Parathyroid adenoma (tissue), 2 donors: ENCODE measurements at regions not wholly inside any gene's neighbourhood (a gene's known extent, or its start where the extent isn't known, plus 50 kb on each side); places are given as distances from the start of the nearest gene placed in this dataset.

Experiments
- H2AFZ ChIP-seq: fragments of 300-600 bp; sonication (generic); one replicate; pipeline ENCODE4 v1.7.0; 2017; ENCODE audit warnings: antibody characterized with exemption, mild to moderate bottlenecking
- H3K27ac ChIP-seq: fragments of 300-600 bp; sonication (generic); one replicate; pipeline ENCODE4 v1.7.0; 2017
- H3K27me3 ChIP-seq: fragments of 300-600 bp; sonication (generic); one replicate; pipeline ENCODE4 v1.7.0; 2017; ENCODE audit warnings: low read length; ENCODE audit not compliant: control insufficient read depth, insufficient read depth
- H3K36me3 ChIP-seq: fragments of 300-600 bp; sonication (generic); one replicate; pipeline ENCODE4 v1.7.0; 2017; ENCODE audit warnings: low read length; ENCODE audit not compliant: control insufficient read depth, insufficient read depth
- H3K4me1 ChIP-seq: fragments of 300-600 bp; sonication (generic); one replicate; pipeline ENCODE4 v1.7.0; 2017; ENCODE audit warnings: control low read depth
- H3K4me2 ChIP-seq: fragments of 300-600 bp; sonication (generic); one replicate; pipeline ENCODE4 v1.7.0; 2017; ENCODE audit warnings: low read length
- H3K4me3 ChIP-seq: fragments of 300-600 bp; sonication (generic); one replicate; pipeline ENCODE4 v1.7.0; 2017; ENCODE audit warnings: low read depth, low read length
- H3K79me2 ChIP-seq: fragments of 300-600 bp; sonication (generic); one replicate; pipeline ENCODE4 v1.7.0; 2017; ENCODE audit warnings: control low read depth
- H3K9ac ChIP-seq: fragments of 300-600 bp; sonication (generic); one replicate; pipeline ENCODE4 v1.7.0; 2017; ENCODE audit warnings: mild to moderate bottlenecking
- H3K9me3 ChIP-seq: fragments of 300-600 bp; sonication (generic); one replicate; pipeline ENCODE4 v1.7.0; 2017; ENCODE audit warnings: low read length; ENCODE audit not compliant: control insufficient read depth
- CTCF ChIP-seq: fragments of 300-600 bp; sonication (generic); IDR thresholded peaks from one replicate; pipeline ENCODE4 v1.7.0; 2017; ENCODE audit warnings: antibody characterized with exemption, mild to moderate bottlenecking
- donor health status: primary hyperparathyroidism.

GRCh38 chr2:194014639-194015038, 1642.4 kb upstream of the SLC39A10 start:
- H3K9me3 ChIP-seq, result no peaks in the 10 kb centered on the region
- H3K4me2 ChIP-seq, result no peak overlapping the region
- H3K4me1 ChIP-seq, result no peaks in the 10 kb centered on the region
- H3K36me3 ChIP-seq, result no peaks in the 10 kb centered on the region
- no peaks in the 10 kb centered on the region for H3K27me3 ChIP-seq
- no peaks in the 10 kb centered on the region for H3K79me2 ChIP-seq
- H3K9ac ChIP-seq, result no peak overlapping the region
- H3K4me3 ChIP-seq, result no peak overlapping the region
- no peak for TF ChIP-seq CTCF
- no peak overlapping the region for H2AFZ ChIP-seq
- H3K27ac ChIP-seq, result no peak overlapping the region

GRCh38 chr2:194004590-194005206, 1652.3 kb upstream of the SLC39A10 start:
- Histone ChIP-seq H3K27ac (no peak overlapping the region), H3K27me3 (no peaks in the 10 kb centered on the region), H3K4me2 (no peak overlapping the region), H3K9ac (no peak overlapping the region), H3K4me3 (no peak overlapping the region), H3K9me3 (no peaks in the 10 kb centered on the region), H2AFZ (no peak overlapping the region), H3K4me1 (no peaks in the 10 kb centered on the region), H3K36me3 (no peaks in the 10 kb centered on the region), H3K79me2 (no peaks in the 10 kb centered on the region)
- no peak for TF ChIP-seq CTCF

- no peak overlapping the region for H2AFZ ChIP-seq
- no peak overlapping the region for H3K27ac ChIP-seq
- no peak for TF ChIP-seq CTCF
- no peaks in the 10 kb centered on the region for H3K36me3 ChIP-seq
- no peaks in the 10 kb centered on the region for H3K27me3 ChIP-seq
- no peaks in the 10 kb centered on the region for H3K9me3 ChIP-seq
- no peak overlapping the region for H3K4me3 ChIP-seq
- no peaks in the 10 kb centered on the region for H3K4me1 ChIP-seq
- no peak overlapping the region for H3K4me2 ChIP-seq
- no peak overlapping the region for H3K9ac ChIP-seq
- H3K79me2 ChIP-seq, result no peaks in the 10 kb centered on the region
Observed at GRCh38 chr2:194003911-194004310, 1653.1 kb upstream of the SLC39A10 start.

- Histone ChIP-seq H3K79me2 (no peaks in the 10 kb centered on the region), H3K4me3 (no peak overlapping the region), H3K4me2 (no peak overlapping the region), H3K27me3 (no peaks in the 10 kb centered on the region), H3K36me3 (no peaks in the 10 kb centered on the region), H3K9me3 (no peaks in the 10 kb centered on the region), H3K9ac (no peak overlapping the region), H2AFZ (no peak overlapping the region), H3K27ac (no peak overlapping the region), H3K4me1 (no peaks in the 10 kb centered on the region)
- TF ChIP-seq CTCF, result no peak
Observed at GRCh38 chr2:194002699-194003368, 1654.2 kb upstream of the SLC39A10 start.

GRCh38 chr2:193990868-193991267, 1666.2 kb upstream of the SLC39A10 start:
- no peaks in the 10 kb centered on the region for H3K36me3 ChIP-seq
- no peak overlapping the region for H3K4me2 ChIP-seq
- H2AFZ ChIP-seq, result no peak overlapping the region
- H3K27me3 ChIP-seq, result no peaks in the 10 kb centered on the region
- H3K9me3 ChIP-seq, result no peaks in the 10 kb centered on the region
- TF ChIP-seq CTCF, result no peak
- no peaks in the 10 kb centered on the region for H3K4me1 ChIP-seq
- H3K27ac ChIP-seq, result no peak overlapping the region
- no peak overlapping the region for H3K9ac ChIP-seq
- H3K4me3 ChIP-seq, result no peak overlapping the region
- no peaks in the 10 kb centered on the region for H3K79me2 ChIP-seq
